GM12875 (cell line): ENCODE measurements at regions not wholly inside any gene's neighbourhood (a gene's known extent, or its start where the extent isn't known, plus 50 kb on each side); places are given as distances from the start of the nearest gene placed in this dataset.
A peak's percentile ranks its signal among the peaks of the same experiment; 100 is the strongest.

Experiments used
- H3K4me3 ChIP-seq: one replicate; pipeline ENCODE4 v1.5.1; 2011; ENCODE audit warnings: low read depth, low read length, control low read depth
- CTCF ChIP-seq: IDR thresholded peaks from 2 replicates; pipeline ENCODE4 v1.5.1; 2011; ENCODE audit warnings: low read depth, mild to moderate bottlenecking, control low read depth, inconsistent platforms, low read length, moderate library complexity, borderline replicate concordance; ENCODE audit not compliant: insufficient read depth

- H3K4me3 ChIP-seq, result no peak overlapping the region
- TF ChIP-seq CTCF, result peak; percentile 60; the same call in 1 of the 2 replicates
These were observed 127.9 kb downstream of the ST8SIA2 start for GRCh38 chr15:92521624-92522008.

- no peak for TF ChIP-seq CTCF
- H3K4me3 ChIP-seq, result no peak overlapping the region
These were observed 127.4 kb downstream of the ST8SIA2 start for GRCh38 chr15:92520914-92521623.

GRCh38 chr15:92519709-92520108, 126.0 kb downstream of the ST8SIA2 start:
- TF ChIP-seq CTCF, result no peak
- no peak overlapping the region for H3K4me3 ChIP-seq
